Dendritic cell treated with granulocyte-macrophage colony-stimulating factor and Interleukin-4, amounts not matched to agents 40 ng/mL and 50 ng/mL, for 4 days (primary cell): ENCODE measurements at regions not wholly inside any gene's neighbourhood (a gene's known extent, or its start where the extent isn't known, plus 50 kb on each side); places are given as distances from the start of the nearest gene placed in this dataset.

Experiments
- H3K27ac Mint-ChIP-seq: one replicate; pipeline ENCODE4 v1.8.0; 2022; ENCODE audit warnings: mild to moderate bottlenecking, mixed read lengths
- H3K27me3 Mint-ChIP-seq: one replicate; pipeline ENCODE4 v1.8.0; 2022; ENCODE audit warnings: mild to moderate bottlenecking, mixed read lengths
- H3K36me3 Mint-ChIP-seq: one replicate; pipeline ENCODE4 v1.8.0; 2022; ENCODE audit warnings: low read depth, mixed read lengths
- H3K4me1 Mint-ChIP-seq: one replicate; pipeline ENCODE4 v1.8.0; 2022; ENCODE audit warnings: low read depth, mixed read lengths
- H3K4me3 Mint-ChIP-seq: one replicate; pipeline ENCODE4 v1.8.0; 2022; ENCODE audit warnings: mild to moderate bottlenecking, moderate library complexity, mixed read lengths
- H3K9me3 Mint-ChIP-seq: one replicate; pipeline ENCODE4 v1.8.0; 2022; ENCODE audit warnings: mixed read lengths
- intact Hi-C: fragments of 100-400 bp; cut with micrococcal nuclease; formaldehyde crosslinking; loops from one replicate; pipeline ENCODE4 v1.15.0; 2022

DNA sequence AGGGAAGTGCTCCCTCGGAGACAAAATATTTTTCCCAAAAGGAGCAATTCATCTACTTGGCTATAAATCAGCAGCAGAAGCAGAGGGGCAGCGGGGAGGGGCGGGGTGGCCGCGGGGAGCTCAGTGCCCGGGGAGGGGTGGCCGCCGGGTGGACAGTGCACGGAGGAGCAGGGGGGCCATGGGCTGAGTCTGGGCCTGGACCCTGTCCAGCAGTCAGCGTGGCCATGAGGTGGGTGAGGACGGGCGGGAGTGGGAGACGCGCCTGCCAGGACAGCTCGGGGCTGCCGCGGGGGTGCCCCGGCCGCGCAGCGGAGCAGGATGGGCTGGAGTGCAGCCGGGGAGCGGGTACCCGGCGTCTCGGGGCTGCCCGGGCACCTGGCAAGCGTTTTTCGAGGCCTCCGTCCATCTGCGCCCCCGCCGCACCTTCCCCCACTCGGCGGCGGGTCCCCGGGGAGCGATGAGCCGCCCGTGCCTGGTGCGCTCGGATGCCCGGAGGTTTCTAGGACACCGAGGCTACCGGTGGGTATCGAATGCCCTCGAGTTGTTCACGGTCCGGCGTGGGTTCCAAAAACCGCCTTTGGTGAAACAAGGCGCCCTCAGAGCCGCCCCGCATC is 229.5 kb downstream of the THBS2 start:
- no peaks in the 10 kb centered on the region for H3K27me3 Mint-ChIP-seq
- intact Hi-C loops: no loop called here
- H3K4me1 Mint-ChIP-seq: no peaks in the 10 kb centered on the region
- H3K27ac Mint-ChIP-seq: no peak overlapping the region
- peaks cover 33% of the 10 kb centered on the region for H3K9me3 Mint-ChIP-seq
- H3K36me3 Mint-ChIP-seq: no peaks in the 10 kb centered on the region
- H3K4me3 Mint-ChIP-seq: no peak overlapping the region

- no peaks in the 10 kb centered on the region for H3K36me3 Mint-ChIP-seq
These were observed 230.3 kb downstream of the THBS2 start for GRCh38 chr6:169023161-169023874.

GRCh38 chr6:169022079-169022478 is 231.6 kb downstream of the THBS2 start:
- Mint-ChIP-seq H3K4me3 (no peak overlapping the region), H3K27me3 (no peaks in the 10 kb centered on the region), H3K4me1 (no peaks in the 10 kb centered on the region), H3K27ac (no peak overlapping the region), H3K36me3 (no peaks in the 10 kb centered on the region), H3K9me3 (peaks cover 43% of the 10 kb centered on the region)
- intact Hi-C loops: no loop called here

More at GRCh38 chr6:169023161-169023874, 230.3 kb downstream of the THBS2 start:
- Mint-ChIP-seq H3K27me3 (no peaks in the 10 kb centered on the region), H3K4me1 (no peaks in the 10 kb centered on the region), H3K4me3 (no peak overlapping the region), H3K27ac (no peak overlapping the region), H3K9me3 (peaks cover 31% of the 10 kb centered on the region)
- intact Hi-C loops: no loop called here

- Mint-ChIP-seq H3K4me3 (no peak overlapping the region), H3K27ac (no peak overlapping the region), H3K36me3 (no peaks in the 10 kb centered on the region), H3K4me1 (no peaks in the 10 kb centered on the region), H3K9me3 (peaks cover 47% of the 10 kb centered on the region), H3K27me3 (no peaks in the 10 kb centered on the region)
- intact Hi-C loops: no loop called here
These were observed 232.8 kb downstream of the THBS2 start for GRCh38 chr6:169020821-169021220.

DNA sequence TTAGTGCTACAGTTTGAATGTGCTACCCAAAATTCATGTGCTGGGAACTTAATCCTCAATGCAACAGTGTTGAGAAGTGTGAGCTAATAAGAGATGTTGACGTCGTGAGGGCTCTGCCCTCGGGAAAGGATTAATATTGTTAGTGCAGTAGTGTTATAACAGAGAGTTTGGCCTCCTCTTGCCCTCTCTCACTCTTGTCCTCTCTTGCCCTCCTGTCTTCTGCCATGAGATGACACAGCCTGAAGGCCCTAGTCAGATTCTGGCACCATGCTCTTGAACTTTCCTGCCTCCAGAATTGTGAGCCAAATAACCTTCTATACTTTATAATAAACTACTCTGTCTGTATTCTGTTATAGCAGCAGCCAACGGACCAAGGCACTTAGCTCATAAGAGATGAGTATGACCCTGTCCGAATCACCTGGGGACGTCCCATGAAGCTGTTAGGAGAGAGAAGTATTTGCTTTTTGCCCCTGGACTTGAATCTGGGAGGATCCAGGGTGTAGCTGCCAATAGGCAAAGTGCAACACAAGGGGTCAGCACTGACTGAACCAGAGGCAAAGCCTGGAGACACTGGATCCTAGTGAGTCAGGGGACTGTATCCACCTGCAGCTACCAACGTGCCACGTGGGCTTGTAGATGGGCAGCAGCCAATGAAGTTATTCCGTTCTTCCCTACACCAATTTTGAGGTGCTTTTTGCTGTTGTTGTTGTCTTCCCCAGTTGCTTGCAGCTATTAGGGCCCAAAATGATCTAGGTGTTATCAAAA is 233.7 kb downstream of the THBS2 start:
- peaks cover 46% of the 10 kb centered on the region for H3K9me3 Mint-ChIP-seq
- no peaks in the 10 kb centered on the region for H3K27me3 Mint-ChIP-seq
- intact Hi-C loops: no loop called here
- H3K36me3 Mint-ChIP-seq: no peaks in the 10 kb centered on the region
- no peak overlapping the region for H3K27ac Mint-ChIP-seq
- no peak overlapping the region for H3K4me3 Mint-ChIP-seq
- no peaks in the 10 kb centered on the region for H3K4me1 Mint-ChIP-seq

GRCh38 chr6:169019111-169019510 is 234.5 kb downstream of the THBS2 start:
- Mint-ChIP-seq H3K4me1 (no peaks in the 10 kb centered on the region), H3K36me3 (no peaks in the 10 kb centered on the region), H3K9me3 (peaks cover 48% of the 10 kb centered on the region), H3K27ac (no peak overlapping the region), H3K4me3 (no peak overlapping the region), H3K27me3 (no peaks in the 10 kb centered on the region)
- intact Hi-C loops: no loop called here

- Mint-ChIP-seq H3K9me3 (peaks cover 44% of the 10 kb centered on the region), H3K27me3 (no peaks in the 10 kb centered on the region), H3K36me3 (no peaks in the 10 kb centered on the region), H3K27ac (no peak overlapping the region), H3K4me1 (no peaks in the 10 kb centered on the region), H3K4me3 (no peak overlapping the region)
- intact Hi-C loops: no loop called here
These were observed 236.9 kb downstream of the THBS2 start for GRCh38 chr6:169016758-169017157.

GRCh38 chr6:169014211-169015197 is 239.1 kb downstream of the THBS2 start:
- intact Hi-C loops: no loop called here
- H3K27me3 Mint-ChIP-seq: no peaks in the 10 kb centered on the region
- H3K9me3 Mint-ChIP-seq: peaks cover 44% of the 10 kb centered on the region
- no peaks in the 10 kb centered on the region for H3K4me1 Mint-ChIP-seq
- H3K4me3 Mint-ChIP-seq: no peak overlapping the region
- no peaks in the 10 kb centered on the region for H3K36me3 Mint-ChIP-seq
- no peak overlapping the region for H3K27ac Mint-ChIP-seq

GRCh38 chr6:169009628-169010027 is 244.0 kb downstream of the THBS2 start:
- no peaks in the 10 kb centered on the region for H3K36me3 Mint-ChIP-seq
- no peak overlapping the region for H3K27ac Mint-ChIP-seq
- H3K4me3 Mint-ChIP-seq: no peak overlapping the region
- peaks cover 19% of the 10 kb centered on the region for H3K9me3 Mint-ChIP-seq
- no peaks in the 10 kb centered on the region for H3K27me3 Mint-ChIP-seq
- intact Hi-C loops: no loop called here
- no peaks in the 10 kb centered on the region for H3K4me1 Mint-ChIP-seq

DNA sequence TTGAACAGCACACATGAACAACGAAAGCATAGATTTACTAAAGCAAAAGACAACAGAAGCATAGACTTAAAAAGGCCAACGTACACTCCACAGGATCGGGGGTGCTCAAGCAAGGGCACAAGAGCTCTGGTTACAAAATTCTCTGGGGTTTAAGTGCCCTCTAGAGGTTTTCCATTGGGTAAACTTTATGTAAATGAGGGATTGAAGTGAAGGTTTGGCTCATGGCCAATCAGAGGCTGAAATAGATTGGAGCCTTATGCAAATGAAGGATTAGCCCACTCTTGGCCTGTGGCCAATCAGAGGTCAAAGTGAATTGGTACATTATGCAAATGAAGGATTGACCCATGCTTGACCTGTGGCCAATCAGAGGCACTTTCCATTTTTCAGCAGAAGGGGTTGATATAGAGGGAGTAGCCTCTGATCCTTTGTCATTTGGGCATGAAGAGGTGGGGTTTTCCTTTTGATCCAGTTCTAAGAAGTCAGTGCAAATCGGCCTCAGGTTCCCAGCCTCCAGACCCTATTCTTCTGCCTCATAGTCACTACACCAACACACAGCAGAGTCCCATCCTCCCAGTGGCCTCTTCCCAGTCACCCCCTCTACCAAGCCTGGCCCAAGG is 244.9 kb downstream of the THBS2 start:
- Mint-ChIP-seq H3K4me1 (no peaks in the 10 kb centered on the region), H3K27me3 (no peaks in the 10 kb centered on the region), H3K4me3 (no peak overlapping the region), H3K9me3 (peaks cover 20% of the 10 kb centered on the region), H3K27ac (no peak overlapping the region), H3K36me3 (no peaks in the 10 kb centered on the region)
- intact Hi-C loops: no loop called here

GRCh38 chr6:169005166-169005565 is 248.5 kb downstream of the THBS2 start:
- H3K9me3 Mint-ChIP-seq: peaks cover 11% of the 10 kb centered on the region
- intact Hi-C loops: no loop called here
- H3K27ac Mint-ChIP-seq: no peak overlapping the region
- no peaks in the 10 kb centered on the region for H3K36me3 Mint-ChIP-seq
- H3K27me3 Mint-ChIP-seq: no peaks in the 10 kb centered on the region
- no peaks in the 10 kb centered on the region for H3K4me1 Mint-ChIP-seq
- H3K4me3 Mint-ChIP-seq: no peak overlapping the region

DNA sequence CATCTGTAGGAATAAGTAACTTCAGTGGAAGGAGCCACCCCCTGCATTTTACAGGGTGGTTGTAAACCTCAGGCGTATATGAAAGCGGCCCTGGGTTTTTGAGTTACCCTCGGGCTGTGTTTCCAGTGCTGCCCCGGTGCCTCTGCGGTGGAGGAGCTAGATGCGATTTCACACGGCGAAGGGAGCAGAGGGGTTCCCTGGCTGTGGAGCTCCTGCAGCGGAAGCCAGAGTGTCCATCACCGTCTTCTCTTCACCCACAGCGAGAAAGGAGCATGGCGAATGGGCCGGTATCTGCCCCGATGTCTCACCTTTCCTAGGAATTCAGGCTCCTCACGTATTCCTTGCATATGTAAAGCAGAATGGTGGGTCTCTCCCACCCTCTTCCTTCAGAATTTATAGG is 253.6 kb downstream of the THBS2 start:
- Mint-ChIP-seq H3K27me3 (no peaks in the 10 kb centered on the region), H3K4me3 (no peak overlapping the region)

GRCh38 chr6:168999392-168999791 is 254.3 kb downstream of the THBS2 start:
- Mint-ChIP-seq H3K9me3 (peaks cover 4% of the 10 kb centered on the region), H3K4me3 (no peak overlapping the region), H3K27ac (no peak overlapping the region), H3K36me3 (no peaks in the 10 kb centered on the region), H3K27me3 (no peaks in the 10 kb centered on the region), H3K4me1 (no peaks in the 10 kb centered on the region)
- intact Hi-C loops: no loop called here

More for the DNA sequence above, 253.6 kb downstream of the THBS2 start:
- Mint-ChIP-seq H3K4me1 (no peaks in the 10 kb centered on the region), H3K36me3 (no peaks in the 10 kb centered on the region), H3K27ac (no peak overlapping the region), H3K9me3 (peaks cover 10% of the 10 kb centered on the region)
- intact Hi-C loops: no loop called here
